GM18858 (cell line): ENCODE measurements at regions not wholly inside any gene's neighbourhood (a gene's known extent, or its start where the extent isn't known, plus 50 kb on each side); places are given as distances from the start of the nearest gene placed in this dataset.

Source experiments
- ATAC-seq: cut with Tn5 transposase; IDR thresholded peaks from one replicate; pipeline ENCODE4 v1.9.1; 2021; ENCODE audit not compliant: unreplicated experiment

DNA sequence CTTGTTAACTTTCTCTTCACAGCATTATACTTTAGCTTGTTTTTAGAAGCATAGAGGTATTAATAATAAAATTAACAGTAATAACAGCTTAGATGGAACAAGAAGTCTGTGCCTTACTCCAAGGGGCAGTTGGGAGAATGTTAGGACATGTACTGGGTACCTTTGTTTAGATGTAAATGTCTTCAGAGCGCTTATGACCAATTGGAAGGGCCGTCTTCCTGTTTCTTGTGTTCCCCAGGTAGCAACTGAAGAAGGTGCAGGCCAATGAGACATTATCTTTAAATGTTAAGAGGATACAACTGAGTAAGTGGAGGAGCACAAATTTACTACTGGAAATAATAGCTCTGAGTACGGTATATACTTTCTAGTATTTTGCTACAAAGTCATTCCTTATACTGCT, 180.9 kb upstream of the SYT1 start:
- no peak for ATAC-seq

DNA sequence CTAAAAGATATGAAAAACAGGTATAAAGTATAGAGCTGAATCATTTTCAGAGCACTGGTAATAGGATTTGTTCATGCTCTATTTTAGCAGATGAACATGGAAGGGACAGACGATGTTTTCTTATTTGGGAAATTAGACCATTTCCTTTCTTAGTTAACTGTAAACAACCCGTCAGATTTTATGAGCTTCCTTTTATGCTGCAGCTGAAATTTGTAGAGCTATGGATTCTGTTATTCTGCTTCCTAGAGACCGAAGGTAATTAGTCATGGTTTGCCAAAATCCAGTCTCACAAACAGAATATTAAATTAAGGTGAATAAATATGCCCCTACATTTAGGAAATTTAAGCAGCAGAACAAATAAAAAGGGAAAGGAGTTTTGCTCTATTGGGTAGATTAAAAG, 180.2 kb upstream of the SYT1 start:
- no peak for ATAC-seq

DNA sequence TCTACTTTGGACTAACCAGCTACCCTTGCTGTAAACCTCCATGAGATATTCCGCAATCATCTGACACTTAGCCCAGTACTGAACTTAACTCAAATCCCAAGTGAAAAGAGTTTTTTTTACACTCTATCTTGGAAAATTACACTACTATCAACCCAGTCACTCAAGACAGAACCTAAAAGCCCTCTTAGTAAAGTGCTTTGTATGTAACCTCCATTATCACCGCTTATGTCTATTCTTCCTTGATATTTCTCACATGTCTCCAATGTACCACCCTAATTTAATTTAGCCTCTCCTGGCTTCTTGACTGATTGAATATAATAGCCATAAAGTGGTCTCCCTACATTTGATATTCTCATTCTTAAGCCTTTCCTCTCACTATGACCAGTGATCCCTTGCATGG, 168.8 kb upstream of the SYT1 start:
- ATAC-seq = no peak

DNA sequence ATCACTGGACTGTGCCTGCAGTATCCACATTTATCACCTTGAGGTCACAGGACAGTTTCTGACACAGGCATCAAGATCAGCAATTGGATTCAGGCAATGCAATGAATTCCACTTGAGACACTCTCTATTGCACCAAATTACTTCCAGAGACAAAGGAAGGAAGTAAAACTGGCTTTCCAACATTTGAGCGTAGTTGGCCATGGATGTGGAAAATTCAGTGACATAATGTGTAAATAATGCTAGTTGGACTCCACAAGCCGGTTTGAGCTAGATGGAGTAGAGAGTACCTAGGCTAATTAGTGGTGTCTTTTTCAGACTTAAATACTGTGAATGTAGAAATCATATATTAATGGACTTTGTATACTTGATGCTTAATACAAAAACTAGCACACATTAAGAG, 168.3 kb upstream of the SYT1 start:
- ATAC-seq = no peak

DNA sequence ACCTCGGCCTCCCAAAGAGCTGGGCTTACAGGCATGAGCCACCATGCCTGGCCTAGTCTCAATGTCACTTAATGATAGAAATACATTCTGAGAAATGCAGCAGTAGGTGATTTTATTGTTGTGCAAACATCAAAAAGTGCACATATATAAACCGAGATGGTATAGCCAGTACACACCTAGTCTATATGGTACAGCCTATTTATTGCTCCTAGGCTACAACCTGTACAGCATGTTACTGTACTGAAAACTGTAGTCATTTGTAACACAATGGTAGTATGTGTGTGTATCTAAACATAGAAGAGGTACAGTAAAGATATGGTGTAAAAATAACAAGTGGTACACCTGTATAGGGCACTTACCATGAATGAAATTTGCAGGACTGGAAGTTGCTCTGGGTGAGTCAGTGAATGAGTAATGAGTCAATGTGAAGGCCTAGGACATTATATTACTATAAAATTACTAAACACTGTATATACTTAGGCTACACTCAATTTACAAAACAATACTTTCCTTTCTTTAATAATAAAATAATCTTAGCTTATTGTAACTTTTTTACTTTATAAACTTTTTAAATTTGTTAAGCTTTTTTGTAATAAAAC, 166.7 kb upstream of the SYT1 start:
- ATAC-seq = no peak

DNA sequence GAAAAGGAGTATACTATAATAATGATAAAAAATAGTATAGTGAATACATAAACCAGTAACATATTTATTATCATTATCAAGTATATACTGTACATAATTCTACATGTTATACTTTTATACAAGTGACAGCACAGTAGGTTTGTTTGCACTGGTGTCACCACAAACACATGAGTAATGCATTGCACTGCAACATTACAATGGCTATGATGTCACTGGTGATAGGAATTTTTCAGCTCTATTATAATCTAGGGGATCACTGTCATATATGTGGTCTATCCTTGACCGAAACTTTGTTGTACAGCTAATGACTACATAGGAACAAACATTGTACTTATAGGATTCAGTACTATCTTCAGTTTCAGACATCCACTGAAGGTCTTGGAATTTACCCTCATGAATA, 165.8 kb upstream of the SYT1 start:
- ATAC-seq = no peak

DNA sequence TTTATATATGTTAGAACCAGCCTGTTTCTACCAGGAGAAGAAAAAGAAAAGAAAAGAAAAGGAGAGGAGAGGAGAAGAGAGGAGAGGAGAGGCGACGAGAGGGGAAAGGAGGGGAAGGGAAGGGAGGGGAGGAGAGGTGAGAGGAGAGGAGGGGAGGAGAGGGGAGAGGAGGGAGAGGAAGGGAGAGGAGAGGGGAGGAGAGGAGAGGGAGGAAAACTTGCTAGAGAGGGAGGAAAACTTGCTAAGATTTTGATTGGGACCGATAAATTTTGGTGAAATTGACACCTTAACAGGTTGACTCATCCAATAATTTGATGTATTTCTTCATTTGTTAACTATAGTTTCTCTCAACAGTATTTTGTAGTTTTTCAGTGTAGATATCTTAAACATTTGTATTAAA, 164.0 kb upstream of the SYT1 start:
- ATAC-seq = no peak

DNA sequence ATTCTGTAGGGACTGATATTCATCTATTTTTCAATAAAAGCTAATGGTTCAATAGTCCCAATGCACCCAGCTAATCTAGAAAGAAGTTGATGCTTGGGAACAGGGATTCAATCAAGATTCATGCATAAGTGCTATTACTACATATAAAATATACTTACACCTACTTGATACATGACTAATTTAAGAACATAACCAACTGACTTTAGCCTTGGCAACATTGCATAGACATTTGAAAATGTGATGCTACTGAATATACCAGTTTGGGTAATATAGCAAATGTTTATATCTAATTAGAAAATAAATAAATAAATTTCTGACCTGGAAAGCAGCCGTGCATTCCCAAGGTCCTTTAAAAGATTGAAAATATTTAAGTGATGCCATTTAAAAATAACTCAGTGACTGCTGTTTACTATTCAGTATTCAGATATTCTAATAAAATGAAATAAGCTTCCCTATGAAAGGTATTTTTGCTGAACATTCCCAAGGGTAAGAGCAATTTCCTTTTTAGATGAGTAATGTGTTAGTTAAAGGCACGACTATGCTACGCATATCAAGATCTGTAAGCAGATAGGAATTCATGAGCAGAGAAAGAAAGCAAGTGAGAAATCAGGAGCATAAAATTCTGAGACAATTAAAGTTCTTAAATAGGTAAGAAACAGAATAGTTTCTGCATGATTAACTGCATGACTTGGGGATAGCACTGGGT, 160.6 kb upstream of the SYT1 start:
- no peak for ATAC-seq

DNA sequence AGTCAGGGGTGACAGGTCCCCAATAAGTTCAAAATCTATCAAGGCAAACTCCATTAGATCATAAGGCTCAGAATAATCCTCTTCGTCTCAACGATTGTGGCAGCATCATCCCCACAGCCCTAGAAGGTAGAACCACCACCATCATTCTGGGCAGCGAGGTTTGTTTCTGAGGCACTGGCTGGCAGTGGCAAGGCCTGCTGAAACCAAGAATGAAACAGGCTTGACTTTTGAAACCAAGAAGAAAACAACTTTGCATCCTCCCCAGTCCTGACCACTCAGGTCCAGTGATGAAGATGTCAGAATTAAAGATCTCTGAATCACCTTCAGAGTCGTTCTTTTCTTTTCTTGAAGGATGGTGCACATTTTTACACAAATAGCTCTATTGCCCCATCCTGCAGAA, 152.6 kb upstream of the SYT1 start:
- ATAC-seq = no peak

DNA sequence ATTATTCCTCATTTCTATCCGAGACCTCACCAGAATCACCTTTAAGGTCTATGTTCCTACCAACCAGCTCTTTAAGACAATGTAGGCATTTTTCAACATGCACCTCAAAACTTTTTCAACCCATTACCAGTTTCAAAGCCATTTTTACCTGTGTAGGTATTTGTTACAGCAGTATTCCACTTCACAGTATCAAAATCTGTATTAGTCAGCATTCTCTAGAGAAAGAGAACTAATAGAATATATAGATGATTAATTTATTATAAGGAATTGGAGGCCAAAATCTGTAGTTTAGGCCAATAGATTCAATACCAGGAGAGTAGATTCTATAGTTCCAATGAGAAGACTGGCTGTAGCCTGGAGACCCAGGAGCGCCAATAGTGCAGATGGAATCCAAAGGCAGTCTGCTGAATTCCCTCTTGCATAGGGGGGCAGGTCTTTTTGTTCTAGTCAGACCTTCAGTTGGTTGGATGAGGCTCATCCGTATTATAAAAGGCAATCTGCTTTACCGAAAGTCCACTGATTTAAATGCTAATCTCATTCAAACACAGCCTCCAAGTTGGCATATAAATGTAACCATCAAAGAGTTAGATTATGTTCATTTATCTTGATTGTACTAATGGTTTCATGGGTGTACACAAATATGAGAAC, 151.6 kb upstream of the SYT1 start:
- no peak for ATAC-seq

DNA sequence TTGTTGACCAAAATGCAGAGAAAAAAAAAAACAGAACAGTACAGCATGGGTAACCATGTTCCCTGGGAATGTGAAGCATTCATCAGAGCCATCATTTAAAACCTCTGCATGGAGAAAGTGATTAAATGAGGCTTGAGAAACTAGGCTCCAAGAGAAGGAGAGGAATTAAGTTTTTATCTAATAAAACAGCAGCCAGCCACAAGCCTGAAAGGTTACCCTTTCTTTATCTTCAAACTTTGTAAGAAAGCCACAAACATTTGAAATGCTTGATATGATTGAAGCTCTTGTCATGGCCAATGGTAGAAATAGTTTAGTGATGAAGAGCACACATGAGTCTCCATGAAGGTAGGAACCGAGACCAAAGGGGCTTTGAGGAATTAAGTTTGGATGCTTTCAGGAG, 144.9 kb upstream of the SYT1 start:
- ATAC-seq = no peak

DNA sequence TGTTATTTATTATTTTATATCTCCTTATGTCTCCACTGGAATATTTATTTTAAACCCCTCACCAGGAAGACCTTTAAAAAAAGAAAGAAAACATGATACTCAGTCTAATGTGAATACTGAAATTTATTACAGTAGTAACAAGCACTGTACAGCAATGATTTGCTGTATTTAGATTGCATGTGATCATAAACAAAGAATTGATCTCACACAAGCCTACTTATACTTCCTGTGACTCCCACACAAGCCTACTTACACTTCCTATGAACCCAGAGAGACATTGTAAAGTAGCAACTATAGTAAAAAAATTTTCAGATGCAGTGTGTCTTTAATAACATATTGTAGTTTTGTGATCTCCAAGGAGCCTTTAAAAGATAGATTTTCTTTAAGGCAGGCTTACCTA, 142.7 kb upstream of the SYT1 start:
- ATAC-seq = no peak

DNA sequence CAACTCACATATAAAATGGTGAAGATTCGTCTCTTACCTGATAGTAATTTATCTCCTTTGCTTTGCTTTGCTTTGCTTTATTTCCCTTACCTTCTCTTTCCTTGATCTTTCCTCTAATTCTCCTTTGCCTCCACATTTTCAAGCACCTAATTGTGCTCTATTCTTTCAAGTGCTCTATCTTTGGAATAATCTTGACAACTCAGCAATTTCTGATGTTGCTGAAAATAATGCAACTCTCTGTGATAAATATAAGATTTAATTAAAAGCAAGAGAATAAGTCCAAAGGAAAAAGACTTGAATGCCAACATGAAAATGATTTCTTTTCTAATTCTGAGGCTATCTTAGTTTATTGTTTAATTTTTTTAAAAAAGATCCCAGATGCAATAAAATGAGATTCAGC, 139.5 kb upstream of the SYT1 start:
- ATAC-seq = no peak

DNA sequence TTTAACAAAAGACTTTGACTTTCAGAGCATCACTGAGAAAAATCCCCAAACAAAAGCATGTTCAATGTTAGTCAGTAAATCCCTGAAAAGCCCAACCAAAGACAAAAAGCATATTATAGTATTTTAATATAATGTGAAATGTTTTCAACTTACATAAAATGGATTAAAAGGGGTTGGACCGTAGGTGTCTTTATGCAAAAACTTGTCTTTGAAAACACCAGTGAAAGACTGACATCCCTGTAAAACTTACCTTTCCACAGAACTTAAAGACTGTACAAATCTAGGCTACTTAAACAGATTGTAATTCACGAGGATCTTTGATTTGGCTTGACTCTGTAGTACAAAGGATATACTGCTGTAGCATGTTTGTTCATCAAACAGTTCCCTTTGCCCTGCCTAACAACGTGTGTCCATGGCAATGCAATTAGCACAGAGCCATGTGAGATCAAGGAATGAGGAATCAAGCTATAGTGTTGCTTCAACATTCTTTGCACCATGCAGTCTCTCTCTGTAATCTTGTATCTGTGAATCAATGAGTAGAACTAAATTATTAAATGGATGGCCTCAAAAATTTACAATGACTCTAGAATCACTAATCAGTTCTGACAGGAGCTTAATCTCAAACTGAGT, 138.5 kb upstream of the SYT1 start:
- ATAC-seq = no peak

DNA sequence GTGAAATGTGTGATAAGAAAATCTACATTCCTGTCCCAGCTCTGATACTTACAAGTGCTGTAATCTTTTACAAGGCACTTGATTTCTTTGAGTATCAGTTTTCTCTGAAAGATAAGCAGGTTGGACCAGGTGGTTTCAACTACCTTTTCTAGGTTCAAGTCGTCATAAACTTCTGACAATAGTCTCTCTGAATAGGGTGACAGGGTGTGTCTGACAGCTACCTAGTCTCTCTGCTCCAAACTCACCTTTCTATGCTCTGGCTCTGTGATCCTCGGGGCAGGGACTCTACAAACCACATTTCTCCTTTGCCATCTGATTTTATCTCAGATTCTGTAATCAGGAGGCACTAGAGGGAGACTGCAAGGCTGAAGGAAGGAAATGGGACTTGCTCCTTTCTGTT, 137.7 kb upstream of the SYT1 start:
- ATAC-seq = no peak

DNA sequence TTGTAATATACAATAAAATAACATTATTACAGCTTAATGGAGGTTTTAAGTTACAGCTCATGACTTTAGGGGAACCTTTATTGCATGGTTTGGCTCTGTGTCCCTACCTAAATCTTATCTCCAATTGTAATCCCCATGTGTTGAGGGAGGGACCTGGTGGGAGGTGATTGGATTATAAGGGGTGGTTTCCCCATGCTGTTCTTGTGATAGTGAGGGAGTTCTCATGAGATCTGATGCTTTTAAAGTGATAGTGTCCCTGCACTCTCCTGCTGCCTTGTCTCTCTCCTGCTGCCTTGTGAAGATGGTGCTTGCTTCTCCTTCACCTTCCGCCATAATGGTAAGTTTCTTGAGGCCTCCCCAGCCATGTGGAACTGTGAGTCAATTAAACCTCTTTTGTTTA, 132.1 kb upstream of the SYT1 start:
- no peak for ATAC-seq

DNA sequence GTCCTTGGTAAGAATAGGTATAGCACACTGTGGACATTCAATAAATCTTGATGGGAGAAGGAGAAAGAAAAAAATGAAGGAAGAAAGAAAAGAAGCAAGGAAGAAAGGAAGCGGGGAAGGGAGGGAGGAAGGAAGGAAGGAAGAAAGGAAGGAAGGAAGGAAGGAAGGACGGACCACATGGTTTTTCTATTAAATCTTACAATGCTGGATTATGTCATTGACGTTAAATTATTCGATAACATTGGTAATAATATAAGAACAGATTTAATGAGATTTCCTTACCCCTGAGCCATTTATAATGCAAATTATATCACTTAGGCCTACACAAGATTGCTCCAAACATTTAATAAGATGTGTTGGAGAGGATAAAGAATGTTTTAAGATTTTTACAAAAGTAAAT, 124.9 kb upstream of the SYT1 start:
- no peak for ATAC-seq

DNA sequence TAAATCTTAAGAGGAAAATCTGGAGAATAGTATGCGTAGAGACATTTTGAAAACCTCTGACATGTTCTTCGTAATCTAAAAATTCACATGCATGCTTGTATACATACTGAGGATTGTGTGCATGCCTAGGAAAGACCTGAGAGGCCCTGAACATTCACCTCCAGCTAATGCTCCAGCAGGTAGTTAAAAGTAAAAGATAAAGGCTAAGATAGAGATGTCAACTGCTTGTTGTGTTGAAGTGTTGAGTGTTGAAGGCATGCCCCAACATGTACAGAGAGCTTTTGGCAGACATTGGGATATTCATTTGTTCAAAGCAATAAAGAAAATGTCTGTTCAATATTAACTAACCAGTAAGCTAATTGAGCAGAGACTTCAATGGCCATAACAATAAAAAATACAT, 118.6 kb upstream of the SYT1 start:
- no peak for ATAC-seq

DNA sequence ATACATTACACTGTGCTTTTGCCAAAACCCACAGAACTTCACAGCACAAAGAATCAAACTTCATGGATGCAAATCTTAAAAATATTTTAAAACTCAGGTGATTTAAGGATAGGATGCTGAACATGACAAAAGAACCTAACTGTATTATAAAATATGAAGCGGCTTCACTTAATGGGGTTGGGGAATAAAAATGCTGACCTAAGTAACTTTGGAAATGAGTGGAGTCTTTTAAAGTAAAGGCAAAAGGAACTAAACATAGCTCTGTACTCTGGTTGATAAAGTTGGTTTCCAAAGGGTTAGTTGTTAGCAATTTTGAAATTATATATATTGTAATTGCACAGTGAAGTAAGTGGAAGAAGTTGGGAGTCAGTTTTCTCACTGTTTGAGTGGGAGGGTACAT, 111.5 kb upstream of the SYT1 start:
- no peak for ATAC-seq

DNA sequence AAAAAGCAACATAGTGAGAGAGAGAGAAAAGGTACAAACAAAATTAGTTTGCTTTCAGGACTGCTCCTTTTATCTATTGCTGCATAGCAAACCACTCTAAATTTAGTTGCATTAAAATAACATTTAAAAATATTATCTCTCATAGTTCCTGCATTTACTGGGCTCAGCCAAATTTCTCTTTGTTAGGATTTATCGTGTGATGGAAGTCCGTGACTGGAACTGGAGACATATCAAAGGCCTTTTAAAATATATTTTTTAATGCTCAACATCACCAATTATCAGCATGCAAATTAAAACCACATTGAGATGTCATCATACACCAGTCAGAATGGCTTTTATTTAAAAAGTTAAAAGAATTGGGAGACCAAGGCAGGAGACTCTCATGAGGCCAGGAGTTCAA, 107.6 kb upstream of the SYT1 start:
- ATAC-seq = no peak

DNA sequence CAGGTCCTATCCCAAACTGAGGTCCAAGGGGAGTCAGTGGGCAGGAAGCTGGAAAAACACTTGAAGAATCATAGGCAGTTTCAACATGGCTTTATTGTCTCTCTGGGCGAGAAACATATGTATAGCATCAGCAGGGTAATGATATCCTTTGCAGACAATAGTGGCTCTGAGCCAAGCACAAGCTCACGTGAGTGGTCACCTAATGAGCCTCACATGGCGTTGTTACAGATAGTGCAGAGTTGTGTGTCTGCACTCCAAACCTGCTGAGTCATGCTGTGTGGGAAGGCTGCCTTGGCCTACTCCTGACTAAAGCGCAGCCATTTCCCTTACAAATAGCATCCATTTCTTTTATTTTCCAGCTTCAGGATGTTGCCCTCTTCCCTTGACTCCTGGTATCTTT, 105.2 kb upstream of the SYT1 start:
- no peak for ATAC-seq

DNA sequence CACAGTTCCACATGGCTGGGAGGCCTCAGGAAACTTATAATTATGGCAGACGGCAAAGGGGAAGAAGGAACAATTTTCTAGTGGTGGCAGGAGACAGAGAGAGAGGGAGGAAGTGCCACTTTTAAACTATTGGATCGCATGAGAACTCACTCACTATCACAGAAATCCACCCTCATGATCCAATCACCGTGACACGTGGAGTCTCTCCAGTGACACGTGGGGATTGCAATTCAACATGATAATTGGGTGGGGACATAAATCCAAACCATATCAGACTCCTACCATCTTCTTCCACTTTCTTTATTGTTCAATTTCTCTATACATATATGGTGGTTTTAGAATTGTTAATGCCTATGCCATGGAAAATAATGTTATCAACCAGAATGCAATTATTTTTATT, 103.7 kb upstream of the SYT1 start:
- ATAC-seq = no peak
